SIG-M5 treated with dmso at 0.1 percent for 504 hours (cell line): ENCODE measurements at regions not wholly inside any gene's neighbourhood (a gene's known extent, or its start where the extent isn't known, plus 50 kb on each side); places are given as distances from the start of the nearest gene placed in this dataset.
"Not testable (repeated sequence)": the region's sequence is repeated elsewhere in the genome, so short reads cannot be mapped to it uniquely, and the experiment has no call there.

ENCODE experiments used
- DNase-seq: peaks from one replicate; lab custom pipeline; 2025; ENCODE audit not compliant: unreplicated experiment; lab: John Stamatoyannopoulos, UW

DNA sequence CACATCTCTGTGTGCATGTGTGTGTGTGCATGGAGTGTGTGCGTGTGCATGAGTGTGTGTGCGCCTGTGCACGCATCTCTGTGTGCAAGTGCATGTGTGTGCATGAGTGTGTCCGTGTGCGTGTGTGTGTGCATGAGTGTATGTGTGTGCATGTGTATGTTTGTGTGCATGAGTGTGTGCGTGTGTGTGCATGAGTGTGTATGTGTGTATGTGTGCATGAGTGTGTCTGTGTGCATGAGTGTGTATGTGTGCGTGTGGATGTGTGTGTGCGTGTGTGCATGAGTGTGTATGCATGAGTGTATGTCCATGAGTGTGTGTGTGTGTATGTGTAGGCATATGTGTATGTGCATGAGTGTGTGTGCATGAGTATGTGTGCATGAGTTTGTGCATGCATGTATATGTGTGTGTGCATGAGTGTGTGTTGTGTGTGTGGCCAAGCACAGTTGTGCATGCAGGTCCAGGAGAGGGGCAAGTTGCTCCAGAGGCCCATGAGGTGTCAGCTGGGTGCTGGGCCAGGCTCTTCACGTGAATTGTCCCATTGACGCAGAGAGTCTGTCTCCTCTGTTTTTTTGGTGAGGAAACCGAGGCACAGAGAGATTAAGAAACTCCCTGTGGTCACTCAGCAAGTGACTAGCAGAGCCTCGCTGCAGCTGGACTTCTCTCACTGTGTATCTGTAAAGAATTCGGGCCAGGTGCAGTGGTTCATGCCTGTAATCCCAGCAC lies 75.5 kb downstream of the ASB1 start:
- DNase-seq: no peak

DNA sequence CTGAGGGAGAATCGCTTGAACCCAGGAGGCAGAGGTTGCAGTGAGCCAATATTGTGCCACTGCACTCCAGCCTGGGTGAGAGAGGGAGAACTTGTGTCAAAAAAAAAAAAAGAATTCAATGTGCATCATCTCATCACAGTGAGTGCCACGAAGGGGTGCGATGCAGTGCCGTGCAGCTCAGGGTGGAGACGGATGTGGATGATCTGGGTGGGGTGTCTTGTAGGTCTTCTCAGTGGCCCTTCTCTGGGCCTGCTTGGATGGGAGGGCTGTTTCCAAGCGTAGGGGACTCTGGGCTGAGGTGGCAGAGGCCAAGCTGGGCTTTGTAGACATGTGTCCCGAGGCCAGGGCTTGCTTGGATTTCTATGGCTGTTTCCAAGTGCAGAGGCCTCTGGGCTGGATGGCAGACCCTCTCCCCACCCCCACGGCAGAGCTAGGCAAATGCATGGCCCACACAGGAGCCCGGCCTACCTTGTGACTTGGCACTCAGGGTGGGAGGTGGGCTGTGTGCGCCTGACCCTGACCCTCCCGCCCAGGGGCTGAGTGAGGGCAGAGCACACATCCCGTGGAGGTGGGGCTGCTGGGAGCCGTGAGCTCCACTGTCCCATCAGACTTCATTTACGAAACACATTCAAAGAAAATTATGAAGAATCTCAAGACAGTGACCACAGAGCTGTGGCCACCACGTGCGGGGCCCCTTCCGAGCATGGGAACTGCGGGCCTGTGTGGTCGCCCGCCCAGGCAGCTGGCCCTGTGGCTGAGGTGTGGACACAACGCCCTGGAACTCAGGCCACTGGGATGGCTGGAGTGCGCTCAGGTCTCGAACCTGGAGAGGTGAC lies 76.4 kb downstream of the ASB1 start:
- no peak for DNase-seq

- no peak for DNase-seq
Observed at GRCh38 chr2:238504181-238504931, 77.6 kb downstream of the ASB1 start.

DNA sequence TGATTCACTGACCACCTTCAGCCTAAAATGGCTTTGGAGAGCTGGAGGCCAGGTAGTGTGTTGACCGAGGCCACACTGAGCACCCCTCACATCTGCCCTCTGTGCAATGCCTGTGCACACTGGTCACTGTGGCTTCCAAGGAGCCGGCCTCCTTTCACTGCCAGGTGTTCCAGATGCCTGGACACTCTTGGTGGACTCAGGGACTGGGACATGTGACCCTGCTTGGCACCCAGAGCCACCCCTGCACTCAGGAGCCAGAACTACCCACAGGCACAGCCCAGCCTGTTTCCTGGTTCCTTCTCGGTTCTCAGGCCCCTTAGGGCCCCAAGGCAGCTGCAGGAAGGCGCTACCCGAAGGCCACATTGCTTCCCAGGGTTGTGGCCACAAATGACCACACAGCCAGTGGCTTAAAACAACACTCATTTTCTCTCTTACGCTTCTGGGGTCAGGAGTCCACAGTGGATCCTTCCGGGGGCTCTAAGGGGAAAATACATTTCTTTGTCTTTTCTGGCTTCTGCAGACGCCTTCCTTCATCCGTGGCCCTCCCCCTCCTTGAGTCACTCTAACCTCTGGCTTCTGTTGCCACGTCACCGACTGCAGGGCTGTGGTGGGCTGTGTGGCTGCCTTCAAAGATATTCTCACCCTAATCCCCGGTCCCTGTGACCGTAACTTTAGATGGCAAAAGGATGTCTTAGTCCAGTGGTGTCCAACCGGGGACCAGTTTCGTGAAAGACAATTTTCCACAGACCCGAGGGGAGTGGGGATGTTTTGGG lies 78.6 kb downstream of the ASB1 start:
- no peak for DNase-seq

DNA sequence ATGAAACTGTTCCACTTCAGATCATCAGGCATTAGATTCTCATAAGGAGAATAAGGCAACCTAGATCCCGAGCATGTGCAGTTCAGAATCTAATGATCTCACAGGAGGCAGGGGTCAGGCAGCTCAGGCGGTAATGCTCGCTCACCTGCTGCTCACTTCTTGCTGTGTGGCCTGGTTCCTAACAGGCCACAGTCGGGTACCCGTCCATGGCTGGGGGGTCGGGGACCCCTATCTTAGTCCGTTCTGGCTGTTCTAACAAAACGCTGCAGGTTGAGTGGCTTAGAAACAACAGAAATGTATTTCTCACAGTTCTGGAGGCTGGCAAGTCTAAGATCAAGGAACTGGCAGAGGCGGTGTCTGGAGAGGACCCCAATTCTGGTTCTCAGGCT lies 79.2 kb downstream of the ASB1 start:
- DNase-seq: no peak

DNA sequence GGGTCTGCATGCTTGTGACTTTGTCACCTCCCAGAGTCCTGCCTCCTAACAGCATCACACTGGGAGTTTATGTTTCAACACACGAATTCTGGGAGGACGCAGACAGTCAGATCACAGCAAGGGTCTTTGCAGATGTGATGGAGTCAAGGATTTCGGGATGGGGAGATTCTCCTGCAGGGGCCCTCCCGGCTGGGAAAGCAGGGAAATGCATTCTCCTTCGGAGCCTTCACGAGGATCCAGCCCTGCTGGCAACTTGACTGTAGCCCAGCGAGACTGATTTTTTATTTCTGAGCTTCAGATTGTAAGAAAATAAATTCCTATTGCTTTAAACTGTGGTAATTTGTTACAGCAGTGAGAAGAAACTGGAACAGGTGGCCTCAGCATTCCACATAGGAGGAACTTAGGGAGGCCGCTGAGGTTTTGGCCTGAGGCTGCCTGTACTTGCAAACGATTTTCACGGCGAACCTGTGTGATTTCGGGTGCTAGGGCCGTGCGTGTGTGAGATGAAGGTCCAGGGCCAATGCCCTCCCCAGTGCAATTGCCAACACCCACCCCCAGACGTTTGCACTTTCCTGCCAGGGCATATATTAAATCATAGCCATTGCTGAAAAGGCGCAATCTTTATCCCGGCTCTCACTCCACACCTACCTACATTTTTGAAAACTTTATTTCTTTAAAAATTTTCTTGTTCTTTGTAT lies 79.8 kb downstream of the ASB1 start:
- no peak for DNase-seq

DNA sequence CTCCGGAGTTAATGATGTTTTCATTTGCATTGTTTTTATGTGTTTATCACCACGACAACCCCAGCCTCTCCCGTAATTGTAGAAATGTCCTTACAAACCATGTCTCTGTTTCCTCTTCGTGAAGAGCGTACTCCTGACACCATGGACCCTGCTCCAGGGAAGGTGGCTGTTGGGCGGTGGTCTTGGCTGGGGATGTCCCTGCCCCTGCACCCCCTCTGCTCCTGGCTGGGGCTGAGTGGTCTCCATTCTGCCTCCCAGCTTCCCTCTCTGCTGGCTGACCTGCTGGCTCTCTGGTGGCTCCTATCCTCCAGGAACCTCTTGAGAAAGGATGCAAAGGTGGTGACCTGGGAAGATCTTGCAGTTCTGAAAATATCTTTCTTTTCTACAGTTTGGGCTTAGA lies 81.1 kb downstream of the ASB1 start:
- DNase-seq: no peak

DNA sequence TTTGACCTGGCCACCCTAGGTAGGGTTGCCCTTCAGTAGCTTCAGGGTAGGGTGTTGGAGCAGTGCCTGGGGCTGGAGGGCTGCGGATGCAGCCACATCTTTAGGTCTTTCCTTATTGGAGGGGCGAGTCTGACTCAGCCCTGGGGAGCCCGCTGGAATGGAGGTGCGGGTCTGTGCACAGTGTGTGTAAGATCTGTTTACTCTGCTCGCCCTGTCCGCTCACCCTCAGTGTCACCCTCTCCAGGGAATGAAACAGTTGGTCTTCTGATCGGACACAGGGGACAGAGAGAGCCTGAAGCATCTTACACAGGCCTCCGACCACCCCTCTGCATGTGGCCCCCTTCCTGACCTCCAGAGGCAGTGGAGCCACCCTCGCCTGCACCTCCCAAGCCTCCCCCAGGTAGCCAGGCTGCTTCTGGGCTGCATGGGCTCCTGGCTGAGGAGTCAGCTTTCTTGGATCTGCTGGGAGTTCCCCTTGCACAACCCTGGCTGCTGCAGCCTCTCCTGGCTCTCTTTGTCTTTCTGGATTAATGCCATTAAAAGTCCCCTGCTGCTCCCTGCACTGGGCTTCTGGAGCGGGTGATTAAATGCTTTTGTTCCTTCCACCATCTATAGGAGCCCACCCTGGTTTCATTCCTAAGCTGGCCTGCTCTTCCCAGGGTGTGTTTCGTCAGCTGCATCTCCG lies 82.6 kb downstream of the ASB1 start:
- DNase-seq: no peak

DNA sequence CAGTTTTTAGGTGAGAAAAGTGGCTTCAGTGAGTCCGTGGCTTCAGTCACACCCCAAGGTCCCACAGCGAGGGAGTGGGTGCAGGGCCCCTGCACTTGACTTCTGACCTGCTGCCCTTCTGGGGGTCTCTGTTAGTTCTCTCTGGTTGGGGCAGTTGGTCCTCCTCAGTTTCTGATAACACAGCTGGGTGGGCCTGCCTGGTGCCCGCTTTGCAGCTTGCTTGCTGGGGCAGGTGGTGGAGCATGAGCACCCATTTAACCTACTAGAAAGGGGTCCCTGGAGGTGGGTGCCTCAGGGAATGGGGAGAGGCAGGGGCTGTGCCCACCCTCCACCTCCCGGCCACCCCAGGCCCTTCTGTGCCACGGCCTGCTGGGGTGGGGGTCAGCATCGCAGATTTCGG lies 83.2 kb downstream of the ASB1 start:
- DNase-seq: no peak

DNA sequence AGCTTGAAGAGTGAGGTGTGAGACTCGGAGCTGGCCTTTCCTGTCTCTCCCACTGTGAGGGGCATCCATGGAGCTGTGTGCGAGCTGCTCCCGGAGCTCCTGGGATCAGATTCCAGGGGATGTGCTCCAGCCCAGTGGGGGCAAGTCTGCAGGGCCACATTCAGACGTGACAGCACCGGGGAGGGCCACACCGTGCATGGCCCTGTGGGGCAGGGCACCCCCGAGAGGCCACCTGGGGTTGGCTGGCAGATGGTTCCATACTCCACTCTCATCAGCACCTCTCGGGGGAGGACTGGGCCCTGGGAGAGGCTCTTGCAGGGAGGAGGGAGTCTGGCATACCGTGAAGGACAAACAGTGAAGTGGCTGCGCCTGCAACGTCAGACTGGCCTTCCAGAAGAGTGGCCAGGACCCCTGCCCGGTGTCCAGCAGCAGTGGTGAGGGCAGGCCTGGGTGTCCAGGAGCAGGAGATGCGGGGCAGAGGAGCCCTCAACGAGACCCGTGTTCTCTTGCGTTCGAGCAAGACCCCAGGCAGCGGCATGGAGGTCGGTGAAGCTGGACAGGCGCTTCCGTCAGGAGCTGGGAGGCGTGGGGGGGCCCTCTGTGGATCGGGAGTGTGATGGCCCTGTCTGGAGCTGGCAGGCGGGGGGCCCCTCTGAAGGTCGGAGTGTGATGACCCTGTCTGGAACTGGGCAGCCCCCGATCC lies 84.3 kb downstream of the ASB1 start:
- no peak for DNase-seq

GRCh38 chr2:238511614-238511950 lies 84.9 kb downstream of the ASB1 start:
- DNase-seq: no peak

GRCh38 chr2:238512247-238512867 lies 85.6 kb downstream of the ASB1 start:
- no peak for DNase-seq

DNA sequence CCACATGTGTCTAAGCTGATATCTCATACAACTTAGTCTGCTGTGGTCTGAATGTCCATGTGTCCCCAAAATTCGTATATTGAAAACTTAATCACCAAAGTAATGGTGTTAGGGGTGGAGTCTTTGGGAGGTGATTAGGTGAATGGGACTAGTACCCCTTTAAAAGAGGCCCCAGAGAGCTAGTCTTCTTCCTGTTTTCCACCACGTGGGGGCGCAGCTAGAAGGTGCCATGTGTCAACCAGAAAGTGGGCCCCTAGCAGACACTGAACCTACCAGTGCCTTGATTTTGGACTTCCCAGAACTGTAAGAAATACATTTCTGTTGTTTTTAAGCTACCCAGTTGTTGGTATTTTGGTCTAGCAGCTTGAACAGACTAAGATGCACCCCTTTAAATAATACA lies 86.6 kb downstream of the ASB1 start:
- DNase-seq: peak; percentile 64

DNA sequence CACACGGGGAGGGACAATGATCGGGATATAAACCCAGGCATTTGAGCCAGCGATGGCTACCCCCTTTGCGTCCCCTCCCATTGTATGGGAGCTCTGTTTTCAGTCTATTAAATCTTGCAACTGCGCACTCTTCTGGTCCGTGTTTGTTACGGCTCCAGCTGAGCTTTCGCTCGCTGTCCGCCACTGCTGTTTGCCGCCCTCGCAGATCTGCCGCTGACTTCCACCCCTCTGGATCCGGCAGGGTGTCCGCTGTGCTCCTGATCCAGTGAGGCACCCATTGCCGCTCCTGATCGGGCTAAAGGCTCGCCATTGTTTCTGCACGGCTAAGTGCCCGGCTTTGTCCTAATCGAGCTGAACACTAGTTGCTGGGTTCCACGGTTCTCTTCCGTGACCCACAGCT lies 87.3 kb downstream of the ASB1 start:
- DNase-seq: not testable (repeated sequence)

- DNase-seq: no peak
Observed at GRCh38 chr2:238515377-238515776, 88.7 kb downstream of the ASB1 start.

DNA sequence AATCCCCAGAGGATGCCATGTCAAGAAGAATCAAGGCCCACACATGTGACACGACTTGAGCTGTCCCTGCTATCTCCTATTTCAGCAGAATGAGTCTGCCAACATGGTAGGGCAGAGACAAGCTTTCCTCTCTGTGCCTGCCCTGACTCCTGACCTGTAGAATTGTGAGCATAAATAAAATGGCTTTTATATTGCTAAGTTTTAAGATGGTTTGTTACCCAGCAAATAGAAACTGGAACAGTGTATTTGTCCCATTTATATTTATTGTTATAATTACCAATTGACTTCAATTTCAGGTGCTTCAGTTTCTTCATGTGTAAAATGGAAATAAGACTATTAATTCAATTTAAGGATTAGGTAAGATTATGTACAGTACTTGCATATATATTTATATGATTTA lies 90.5 kb downstream of the ASB1 start:
- DNase-seq: no peak

DNA sequence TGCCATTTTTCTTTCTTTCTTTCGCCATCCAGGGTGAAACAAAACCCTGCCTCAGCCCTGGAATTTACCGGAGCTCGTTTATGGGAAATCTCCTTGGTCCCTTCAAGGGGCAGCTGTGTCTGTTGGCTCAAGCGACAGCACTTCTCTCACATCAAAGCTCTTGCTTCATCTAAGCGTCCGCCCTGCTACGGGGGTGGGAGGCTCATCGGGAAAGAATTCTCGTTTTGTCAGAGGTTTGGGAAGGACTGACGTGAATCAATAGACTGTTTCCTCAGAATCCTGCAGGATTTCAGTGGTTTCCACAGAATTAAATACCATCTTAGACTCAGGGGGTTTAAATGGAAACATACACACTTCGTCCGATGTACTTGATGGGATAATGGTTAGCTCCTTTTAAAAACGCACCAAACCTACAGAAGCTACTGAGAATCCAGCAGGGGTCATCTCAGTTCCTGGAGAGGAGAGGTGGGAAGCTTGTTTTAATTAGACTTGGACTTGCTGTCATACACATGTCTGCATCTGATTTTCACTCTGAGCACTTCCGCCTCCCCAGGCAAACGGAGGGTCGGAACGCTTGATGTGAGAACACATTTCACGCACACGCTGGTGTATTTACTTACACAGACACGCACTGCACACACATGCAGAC lies 91.6 kb downstream of the ASB1 start:
- DNase-seq: no peak

- no peak for DNase-seq
Observed at GRCh38 chr2:238518821-238519186, 92.1 kb downstream of the ASB1 start.
